HG03457 (cell line): ENCODE measurements at regions not wholly inside any gene's neighbourhood (a gene's known extent, or its start where the extent isn't known, plus 50 kb on each side); places are given as distances from the start of the nearest gene placed in this dataset.

ENCODE experiments used
- ATAC-seq: cut with Tn5 transposase; IDR thresholded peaks from one replicate; pipeline ENCODE4 v1.9.1; 2021; ENCODE audit warnings: moderate number of reproducible peaks; ENCODE audit not compliant: unreplicated experiment

GRCh38 chr6:113512576-113512975 is 344.6 kb upstream of the MARCKS start:
- ATAC-seq = no peak

- no peak for ATAC-seq
These were observed 344.1 kb upstream of the MARCKS start for GRCh38 chr6:113513086-113513485.

DNA sequence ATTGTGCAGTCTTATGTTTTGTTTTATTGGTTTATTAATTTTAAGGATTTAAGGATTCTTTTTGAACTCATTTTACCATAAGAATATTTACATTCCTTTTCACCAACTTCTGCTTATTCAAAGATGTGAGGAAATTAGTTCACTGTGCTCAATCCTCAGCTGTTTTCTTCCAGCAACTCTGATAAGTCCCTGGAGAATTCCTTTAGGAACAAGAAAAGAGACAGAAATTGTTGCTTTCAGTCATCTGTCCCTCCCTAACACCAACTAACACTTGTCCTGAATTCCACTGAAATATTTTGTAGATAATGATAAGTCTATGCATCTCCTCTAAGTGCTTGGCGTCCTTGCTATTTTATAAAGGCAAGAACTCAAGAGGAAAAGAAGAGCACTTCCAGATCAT is 334.8 kb upstream of the MARCKS start:
- no peak for ATAC-seq

GRCh38 chr6:113524826-113525225 is 332.3 kb upstream of the MARCKS start:
- ATAC-seq = no peak

DNA sequence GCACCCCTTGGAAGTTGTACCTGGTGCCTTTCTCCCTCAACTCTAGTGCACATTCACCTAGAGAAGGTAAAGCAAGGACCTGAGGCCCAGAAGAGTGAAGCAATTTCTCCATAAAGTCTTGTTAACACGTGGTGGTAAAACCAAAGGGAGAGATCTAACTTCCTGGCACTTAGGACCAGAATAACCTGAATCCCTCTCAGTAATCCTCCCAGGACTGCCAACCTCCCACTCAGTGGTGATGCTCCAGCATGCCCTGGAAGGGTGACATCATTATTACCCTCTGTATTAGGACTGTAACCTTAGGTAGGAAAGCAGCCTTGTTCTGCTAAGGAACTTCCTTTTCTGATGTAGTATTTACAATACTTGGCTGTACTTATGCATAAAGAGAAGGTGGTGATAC is 330.6 kb upstream of the MARCKS start:
- no peak for ATAC-seq

DNA sequence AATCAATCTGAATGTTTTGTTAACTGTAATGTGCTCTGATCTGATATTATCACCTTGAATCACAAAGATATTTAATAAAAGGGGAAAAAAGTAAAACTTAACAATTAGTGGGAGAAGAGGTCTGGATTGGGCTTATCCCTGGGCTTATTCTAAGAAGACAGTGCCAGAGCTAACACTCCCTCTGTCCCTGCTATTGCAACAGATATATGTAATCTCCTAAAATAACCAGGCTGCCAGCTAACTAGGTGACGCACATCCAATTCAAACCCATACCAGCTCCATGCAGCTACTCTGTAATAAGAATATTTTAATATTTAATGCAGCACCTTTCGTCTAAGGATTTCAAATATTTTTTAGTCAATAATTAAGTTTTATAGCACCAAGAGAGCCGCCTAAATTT is 330.1 kb upstream of the MARCKS start:
- ATAC-seq = no peak

- no peak for ATAC-seq
These were observed 329.0 kb upstream of the MARCKS start for GRCh38 chr6:113528111-113528510.

DNA sequence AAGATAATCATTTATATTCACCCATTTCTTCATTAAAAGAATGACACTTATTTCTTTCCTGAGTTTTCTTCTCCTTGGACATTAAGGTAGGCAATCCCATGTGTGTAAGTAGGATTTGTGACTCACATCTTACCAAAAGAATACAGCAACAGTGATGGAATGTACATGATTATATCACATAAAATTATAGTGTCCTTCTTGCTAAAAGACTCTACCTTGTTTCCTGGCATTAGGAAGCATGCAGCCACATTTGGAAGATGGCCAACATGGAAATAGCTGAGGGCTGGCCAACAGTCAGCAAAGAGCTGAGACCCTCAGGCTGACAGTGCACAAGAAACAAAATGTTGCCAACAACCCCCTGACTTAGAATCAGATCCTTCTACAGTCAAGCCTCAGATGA is 327.9 kb upstream of the MARCKS start:
- ATAC-seq = no peak

- no peak for ATAC-seq
These were observed 327.3 kb upstream of the MARCKS start for GRCh38 chr6:113529879-113530278.

DNA sequence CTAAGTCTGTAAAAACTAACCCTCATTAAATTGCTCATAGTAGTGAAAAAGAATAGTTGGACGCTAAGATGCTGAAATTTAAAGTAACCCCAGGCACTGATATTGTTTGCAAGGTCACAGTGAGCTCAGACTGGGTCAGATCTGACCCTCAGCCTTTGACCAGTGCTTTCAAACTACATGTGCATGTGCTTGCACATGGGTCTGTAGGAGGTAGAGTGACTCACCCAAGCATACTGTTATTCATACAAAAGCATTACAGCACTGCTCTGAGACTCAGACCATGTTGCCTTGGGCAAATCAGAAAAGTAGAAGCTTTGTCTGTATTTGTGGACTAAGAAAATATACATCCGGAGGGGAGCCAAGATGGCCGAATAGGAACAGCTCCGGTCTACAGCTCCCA is 326.4 kb upstream of the MARCKS start:
- ATAC-seq = no peak

DNA sequence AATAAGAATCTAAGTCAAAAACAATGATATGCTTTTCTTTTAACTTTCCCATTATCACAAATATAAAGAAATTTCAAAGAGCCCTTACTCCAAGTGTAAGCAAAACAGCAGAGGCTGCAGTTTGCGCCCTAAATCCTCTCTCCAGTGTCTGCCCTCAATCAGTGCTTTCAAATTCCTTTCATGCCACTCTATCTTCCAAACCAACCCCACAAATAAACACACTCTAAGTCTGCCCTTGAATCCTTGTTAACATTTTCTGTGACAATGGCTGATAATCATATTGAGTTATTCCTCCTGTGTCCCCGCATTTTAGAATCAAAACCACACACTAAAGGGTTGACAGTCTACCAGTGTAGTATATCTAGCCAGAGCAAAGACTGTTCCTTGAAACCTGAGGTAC is 317.9 kb upstream of the MARCKS start:
- ATAC-seq = no peak

- no peak for ATAC-seq
These were observed 317.5 kb upstream of the MARCKS start for GRCh38 chr6:113539623-113540022.

DNA sequence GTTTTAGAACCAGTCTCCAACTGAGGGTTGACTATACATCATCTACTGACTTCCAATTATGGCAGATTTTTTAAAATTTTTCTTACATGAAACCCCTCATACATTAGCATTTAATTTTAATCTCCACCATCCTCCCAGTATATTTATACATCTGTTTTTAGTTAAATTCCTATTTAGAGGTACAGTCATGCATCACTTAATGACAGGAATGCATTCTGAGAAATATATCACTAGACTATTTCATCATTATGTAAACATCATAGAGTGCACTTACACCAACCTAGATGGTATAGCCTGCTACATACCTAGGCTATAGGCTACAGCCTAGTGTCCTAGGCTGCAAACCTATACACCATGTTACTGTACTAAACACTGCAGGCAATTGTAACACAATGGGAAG is 316.7 kb upstream of the MARCKS start:
- no peak for ATAC-seq

DNA sequence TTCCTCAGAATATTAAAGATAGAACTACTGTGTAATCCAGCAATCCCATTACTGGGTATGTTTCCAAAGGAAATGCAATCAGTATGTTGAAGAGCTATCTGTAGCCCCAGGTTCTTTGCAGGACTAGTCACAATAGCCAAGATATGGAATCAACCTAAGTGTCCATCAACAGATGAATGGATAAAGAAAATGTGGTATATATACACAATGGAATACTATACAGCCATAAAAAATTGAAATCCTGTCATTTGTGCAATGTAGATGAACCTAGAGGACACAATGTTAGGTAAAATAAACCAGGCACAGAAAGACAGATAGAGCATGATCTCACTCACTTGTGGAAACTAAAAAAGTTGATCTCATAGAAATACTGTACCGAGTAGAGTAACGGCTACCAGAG is 306.0 kb upstream of the MARCKS start:
- ATAC-seq = no peak

- no peak for ATAC-seq
These were observed 300.4 kb upstream of the MARCKS start for GRCh38 chr6:113556775-113557174.

- no peak for ATAC-seq
These were observed 298.7 kb upstream of the MARCKS start for GRCh38 chr6:113558431-113558830.

DNA sequence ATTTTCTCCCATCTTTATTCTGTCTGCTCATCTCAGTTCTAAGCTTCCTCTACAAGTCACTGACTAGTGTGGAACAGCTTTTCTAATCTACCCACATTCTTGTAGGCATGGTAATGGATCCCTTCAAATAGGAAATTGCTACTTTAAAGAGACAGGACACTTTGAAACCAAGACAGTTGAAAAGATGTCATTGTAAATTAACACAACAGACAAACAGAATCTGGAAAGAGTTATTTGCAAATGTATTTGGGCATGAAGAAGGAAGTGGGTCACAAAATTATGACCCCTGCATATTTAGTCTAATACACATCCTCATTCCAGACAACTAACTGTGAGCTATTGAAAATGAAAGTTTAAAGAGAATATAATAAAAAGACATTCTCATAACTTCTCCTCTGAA is 298.2 kb upstream of the MARCKS start:
- ATAC-seq = no peak

- no peak for ATAC-seq
These were observed 296.8 kb upstream of the MARCKS start for GRCh38 chr6:113560376-113560775.

DNA sequence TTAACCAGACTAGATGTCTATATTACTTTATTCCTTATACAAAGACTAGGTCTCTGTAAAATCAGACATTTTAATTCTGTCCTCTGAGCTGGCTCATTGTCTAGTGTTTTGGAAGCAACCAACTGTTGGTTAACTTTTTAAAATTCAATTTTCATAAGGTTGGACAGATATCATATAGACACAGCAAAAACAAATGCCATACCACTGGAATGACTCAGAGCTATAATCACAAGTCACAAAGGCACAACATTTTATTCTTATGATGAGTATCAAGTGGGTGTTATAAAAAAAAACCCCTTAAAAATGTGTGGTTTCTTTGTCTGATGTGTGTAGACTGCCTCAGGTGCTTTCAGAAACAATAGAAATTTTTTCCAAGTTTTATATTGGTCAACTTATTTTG is 296.2 kb upstream of the MARCKS start:
- ATAC-seq = no peak

DNA sequence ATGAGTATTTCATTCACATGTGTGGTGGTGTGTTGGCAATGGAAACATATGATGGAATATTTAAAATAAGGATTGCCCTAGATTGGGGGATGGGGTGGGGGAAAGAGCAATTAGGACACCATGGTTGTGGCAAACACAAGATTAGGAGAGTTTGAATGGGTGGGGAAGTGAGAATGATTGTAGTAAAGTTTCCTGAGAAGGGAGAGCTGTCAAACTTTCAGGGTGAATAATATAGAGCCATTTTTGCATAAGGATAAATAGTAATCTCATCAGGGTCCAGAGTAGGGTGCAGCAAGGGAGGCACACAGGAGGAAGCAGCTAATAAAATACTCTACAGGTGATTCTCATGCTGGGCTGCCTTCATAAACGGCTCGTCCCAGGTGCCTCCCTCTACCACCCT is 294.9 kb upstream of the MARCKS start:
- no peak for ATAC-seq

- ATAC-seq = no peak
These were observed 292.6 kb upstream of the MARCKS start for GRCh38 chr6:113564371-113565171.

DNA sequence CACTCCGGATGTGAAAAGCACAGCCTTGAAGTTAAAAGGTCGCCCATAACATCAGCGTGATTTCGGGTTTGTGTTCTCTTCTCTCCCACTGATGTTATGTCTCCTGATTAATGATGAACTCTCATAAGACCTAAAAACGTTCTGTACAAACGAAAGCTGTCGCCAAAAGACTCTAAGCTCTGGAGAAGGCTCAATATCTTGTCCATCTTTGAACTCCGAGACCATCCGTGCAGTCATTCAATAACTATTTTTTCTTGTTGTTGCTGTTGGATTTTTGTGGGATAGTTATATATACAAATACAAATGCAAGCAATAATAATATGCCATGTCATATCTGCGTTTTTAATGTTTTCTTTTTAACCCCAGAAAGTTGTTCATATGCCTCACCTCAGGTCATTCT is 291.8 kb upstream of the MARCKS start:
- no peak for ATAC-seq

DNA sequence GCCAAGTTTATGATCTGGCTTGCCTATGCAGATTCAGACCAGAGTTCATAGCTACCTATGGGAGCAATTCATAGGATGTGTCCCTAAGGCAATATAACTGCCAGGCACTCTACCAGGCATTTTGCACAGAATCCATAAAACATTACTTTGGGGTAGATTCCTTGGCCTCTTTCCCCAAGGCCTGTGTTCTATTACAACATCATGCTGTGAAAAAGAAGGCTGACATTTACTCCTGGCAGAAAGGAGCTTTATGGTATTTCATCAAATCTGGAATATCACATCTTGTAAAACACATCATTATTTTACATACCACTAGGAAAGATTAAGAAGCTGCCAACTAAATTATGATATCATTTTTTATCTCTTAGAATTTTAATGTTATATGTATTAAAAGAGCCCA is 287.0 kb upstream of the MARCKS start:
- ATAC-seq = no peak
